HG02642 (cell line): ENCODE measurements at regions not wholly inside any gene's neighbourhood (a gene's known extent, or its start where the extent isn't known, plus 50 kb on each side); places are given as distances from the start of the nearest gene placed in this dataset.
"Not testable (repeated sequence)": the region's sequence is repeated elsewhere in the genome, so short reads cannot be mapped to it uniquely, and the experiment has no call there.

ENCODE experiments used
- ATAC-seq: cut with Tn5 transposase; IDR thresholded peaks from one replicate; pipeline ENCODE4 v1.9.1; 2021; ENCODE audit warnings: mild to moderate bottlenecking; ENCODE audit not compliant: unreplicated experiment, poor library complexity

DNA sequence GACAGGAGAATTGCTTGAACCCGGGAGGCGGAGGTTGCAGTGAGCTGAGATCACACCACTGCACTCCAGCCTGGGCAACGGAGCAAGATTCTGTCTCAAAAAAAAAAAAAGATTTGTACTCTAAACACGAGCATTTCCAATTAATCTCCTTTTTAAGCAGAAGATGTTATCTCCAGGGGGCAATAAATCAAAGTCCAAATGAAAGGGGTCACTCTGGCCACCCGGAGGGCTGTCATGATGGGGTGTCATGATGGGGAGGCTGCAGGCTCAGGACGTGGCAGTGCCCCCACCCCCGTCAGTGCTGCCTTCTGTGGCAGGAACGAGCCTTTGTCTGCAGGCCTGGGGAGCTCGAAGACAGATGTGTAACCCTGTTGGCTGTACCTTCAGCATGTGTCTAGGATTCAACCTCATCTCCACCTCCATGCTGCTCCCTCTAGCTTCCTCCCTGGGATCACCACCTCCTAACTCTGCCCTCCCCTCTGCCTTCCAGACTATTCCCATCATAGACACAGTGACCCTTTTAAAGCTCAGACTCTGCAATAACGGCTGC is 76.9 kb upstream of the YWHAQ start:
- ATAC-seq: no peak

DNA sequence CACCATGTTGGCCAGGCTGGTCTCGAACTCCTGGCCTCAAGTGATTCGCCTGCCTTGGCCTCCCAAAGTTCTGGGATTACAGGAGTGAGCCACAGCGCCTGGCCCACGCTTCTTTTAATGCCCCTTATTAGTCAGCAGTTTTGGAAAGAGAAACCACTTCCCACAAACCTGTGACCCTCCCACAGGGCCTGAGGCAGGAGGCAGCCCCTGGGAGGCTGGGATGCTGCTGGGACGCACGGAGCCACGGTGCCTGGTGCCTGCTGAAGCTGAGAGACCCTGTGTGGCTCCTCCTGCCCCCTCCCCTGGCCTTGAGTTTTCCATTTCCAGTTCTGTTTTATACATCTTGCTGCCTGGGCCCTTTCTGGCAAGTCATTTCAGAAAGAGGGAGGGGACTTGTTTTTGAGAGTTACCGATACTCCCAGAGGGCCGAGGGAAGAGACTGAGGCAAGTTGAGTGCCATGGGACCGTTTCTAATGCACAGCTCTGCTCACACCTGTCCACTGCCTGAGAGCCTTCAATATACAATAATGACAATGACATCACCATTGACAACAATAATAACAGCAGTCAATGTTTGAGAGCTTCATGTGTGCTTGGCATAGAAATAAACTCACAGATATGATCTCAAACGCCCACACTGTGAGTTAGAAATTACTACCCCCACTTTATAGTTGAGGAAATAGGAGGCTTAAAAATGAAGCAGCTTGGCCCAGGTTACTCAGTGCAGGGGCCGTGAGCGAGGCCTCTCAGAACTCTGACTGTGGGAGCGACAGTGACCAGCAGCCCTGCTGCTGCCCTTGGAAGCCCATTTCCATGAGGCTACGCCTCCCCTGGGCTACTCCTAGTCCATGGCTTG is 78.1 kb upstream of the YWHAQ start:
- ATAC-seq: no peak

DNA sequence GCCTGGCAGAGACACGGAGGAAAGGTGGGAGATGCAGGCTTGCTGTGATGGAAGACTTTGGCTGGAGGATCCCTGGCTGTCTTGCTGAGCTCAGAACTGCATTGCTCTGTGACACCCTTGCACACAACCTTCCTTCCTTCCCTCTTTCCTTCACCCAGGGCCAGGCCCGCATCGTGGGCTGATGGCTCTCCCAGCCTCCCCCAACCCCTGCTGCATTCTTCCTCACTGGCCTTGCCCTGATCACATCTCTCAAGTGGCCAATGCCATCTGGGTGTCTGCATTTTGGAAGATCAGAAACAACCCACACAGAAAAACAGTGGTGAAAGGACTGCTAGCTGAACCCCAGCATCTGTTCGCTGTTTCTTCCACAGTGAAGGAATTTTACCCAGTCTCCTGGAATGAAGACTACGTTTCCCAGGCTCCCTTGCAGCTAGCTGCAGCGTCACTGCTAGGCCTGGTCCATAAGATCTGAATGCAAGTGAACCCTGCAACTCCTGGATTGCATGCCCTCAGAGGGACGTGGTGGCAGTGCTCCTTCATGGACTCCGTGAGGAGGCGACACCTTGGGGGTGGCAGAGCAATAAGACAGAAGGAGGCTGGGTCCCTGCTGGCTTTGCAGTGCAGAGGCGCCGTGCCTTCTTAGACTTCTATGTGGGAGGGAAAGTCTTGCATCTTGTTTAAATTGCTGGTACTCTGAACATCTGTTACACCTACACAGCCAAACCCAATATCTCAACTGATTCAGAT is 78.9 kb upstream of the YWHAQ start:
- ATAC-seq: no peak

DNA sequence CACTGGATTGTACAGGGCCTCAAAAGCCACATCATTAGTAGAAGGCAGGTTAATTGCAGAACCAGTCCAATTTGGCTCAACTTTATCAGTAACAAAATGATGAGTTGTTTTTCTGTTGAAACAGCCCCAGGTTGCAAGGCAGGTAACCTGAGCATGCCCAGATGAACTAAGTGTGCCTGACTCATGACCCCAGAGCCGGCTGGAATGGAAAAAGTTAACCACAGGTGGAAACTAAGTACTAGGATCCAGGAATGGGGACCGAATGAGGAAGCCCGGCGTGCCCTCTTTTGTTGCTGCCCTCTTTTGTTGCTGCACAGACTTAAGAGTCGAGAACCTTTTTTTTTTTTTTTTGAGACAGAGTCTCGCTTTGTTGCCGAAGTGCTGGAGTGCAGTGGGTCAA is 79.5 kb upstream of the YWHAQ start:
- no peak for ATAC-seq

DNA sequence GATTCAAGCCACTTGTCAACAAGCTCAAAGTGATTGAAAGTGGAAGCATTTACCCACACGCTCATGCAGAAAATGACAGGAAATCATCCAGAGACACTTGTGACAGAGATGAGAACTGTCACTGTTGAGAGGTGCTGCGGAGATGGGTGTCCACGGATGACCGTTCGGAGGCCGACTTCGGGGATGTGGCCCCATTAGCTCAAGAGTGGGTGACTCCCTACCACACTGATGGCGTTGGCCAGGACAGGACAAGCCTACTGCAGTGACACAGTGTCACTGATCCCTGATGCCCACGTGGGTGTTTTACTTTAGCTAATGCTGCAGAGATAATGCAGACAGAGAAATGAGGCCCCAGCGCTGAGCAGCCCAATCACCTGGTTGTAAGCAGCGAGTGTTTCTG is 81.5 kb upstream of the YWHAQ start:
- no peak for ATAC-seq

DNA sequence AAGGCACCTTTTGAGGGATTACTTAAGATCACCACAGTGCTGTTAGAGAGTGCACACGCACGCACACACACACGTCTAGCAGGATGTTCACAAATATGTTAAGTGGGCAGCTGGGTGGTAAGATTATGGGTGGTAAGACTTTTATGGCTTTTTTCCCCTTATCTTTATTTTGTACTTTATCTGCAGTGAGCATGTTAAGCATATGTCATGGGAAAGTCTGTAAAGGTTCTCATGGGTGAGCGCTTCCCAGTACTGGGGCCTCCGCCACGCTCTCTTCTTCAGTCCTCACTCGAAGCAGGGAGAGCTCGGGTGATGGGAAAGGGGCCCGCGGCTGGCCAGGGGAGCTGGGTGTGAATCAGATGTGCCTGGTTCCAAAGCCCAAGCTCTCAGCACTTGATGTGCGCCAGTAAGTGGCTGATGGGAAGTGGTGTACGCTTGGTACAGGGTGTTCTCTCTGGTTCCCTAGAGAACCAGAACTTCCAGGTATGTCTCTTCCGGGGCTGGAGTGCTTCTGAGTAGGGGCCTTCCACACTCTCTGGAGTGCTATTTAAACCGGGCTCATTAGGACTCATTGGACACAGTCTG is 83.9 kb upstream of the YWHAQ start:
- no peak for ATAC-seq

DNA sequence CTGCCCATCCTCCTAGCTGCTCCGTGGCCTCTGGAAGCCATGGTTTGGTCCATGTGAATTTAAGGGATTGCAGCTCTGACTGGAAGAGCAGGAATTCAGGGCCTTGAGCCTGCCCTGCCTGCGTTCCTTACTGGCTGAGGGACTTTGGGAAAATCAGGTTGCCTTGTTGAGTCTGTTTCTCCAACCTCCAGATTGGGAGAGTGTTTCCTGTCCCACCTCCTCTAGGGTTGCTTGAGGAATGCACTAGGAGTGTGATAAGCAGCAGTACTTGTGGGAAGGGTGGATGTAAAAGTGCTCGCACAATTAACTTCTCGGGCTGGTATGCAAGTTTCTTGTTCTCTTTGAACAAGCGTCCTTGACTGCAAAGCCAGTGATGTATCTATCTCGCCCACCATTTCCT is 84.4 kb upstream of the YWHAQ start:
- no peak for ATAC-seq

DNA sequence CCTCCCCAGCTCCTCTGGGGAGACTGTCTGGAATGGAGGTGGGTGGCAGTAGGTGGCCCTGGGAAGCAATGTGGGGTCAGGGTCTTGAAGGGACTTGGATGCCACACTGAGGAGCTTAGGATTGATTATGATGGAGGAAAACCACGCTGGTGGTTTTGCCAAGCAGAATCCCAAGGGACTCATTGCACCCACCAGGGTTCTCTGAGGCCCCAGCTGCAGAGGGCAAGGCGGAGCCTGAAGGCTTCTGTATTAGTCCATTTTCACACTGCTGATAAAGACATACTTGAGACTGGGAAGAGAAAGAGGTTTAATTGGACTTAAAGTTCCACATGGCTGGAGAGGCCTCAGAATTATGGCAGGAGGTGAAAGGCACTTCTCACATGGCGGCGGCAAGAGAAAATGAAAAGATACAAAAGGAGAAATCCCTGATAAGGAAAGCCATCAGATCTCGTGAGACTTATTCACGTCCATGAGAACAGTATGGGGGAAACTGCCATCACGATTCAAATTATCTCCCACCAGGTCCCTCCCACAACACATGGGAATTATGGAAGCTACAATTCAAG is 87.2 kb upstream of the YWHAQ start:
- ATAC-seq: no peak

DNA sequence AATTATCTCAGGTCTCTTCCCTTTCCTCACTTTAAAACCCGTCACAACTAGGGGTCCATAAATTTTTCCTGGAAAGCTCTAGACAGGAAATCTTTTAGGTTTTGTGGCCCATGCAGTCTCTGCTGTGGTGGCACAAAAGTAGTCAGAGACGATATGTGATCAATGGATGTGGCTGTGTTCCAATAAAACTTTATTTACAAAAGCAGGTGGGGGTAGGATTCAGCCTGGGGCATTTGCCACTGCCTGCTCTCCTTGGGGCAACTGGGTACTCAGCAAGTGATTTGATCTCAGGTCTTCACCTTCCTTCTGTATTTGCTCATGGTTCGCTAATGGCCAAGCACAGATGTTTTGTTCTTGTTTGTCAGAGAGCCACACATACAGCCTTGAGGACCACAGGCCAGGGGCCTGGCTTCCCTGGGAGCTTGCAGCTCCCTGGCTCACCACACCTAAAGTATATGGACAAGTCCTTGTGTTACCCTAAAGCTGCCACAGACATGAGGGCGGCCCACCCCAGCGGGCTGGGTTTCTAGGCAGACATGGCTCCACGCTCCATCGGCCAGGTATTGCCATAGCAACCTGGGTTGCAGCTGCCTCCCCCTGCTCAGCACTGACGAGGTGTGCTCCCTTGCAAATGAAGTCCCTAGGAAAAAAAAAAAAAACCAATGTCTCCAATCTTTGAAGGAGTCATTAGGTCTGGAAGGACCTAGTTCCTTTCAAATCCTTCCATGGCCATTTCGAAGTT is 89.7 kb upstream of the YWHAQ start:
- ATAC-seq: no peak

DNA sequence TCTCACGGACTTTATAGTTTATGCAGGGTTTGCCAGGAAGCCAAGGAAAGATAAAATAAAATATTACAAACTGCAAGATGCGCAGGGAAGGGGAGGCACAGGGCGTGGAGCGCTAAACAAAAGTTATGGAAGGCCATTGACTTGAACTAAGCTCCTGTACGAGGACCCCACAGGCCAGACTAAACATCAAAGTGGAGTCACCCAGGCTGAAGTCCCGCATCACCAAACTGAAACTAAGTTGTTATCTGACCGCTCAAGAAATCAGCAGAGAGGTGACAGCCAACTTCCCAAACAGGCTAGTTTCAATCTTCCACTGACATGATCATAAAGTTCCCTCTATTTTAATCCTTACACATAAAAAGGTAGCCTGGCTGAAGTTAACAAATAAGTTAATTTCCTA is 90.5 kb upstream of the YWHAQ start:
- ATAC-seq: no peak

DNA sequence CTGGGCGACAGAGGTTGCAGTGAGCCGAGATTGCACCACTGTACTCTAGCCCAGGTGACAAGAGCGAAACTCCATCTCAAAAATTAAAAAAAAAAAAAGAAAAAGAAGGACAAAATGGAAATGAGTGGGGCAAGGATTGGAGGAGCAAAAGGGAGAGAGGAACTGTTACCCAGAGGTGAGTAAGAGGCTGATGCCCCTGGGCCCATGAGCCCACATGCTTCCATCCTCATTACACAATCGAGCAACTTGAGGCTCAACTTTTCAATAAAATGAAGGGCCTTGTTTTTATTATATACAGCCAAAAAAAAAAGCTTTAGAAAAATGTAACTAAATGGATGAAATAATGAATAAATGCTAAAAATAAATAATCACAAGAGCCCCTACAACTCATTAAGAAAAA is 91.7 kb upstream of the YWHAQ start:
- ATAC-seq: no peak

DNA sequence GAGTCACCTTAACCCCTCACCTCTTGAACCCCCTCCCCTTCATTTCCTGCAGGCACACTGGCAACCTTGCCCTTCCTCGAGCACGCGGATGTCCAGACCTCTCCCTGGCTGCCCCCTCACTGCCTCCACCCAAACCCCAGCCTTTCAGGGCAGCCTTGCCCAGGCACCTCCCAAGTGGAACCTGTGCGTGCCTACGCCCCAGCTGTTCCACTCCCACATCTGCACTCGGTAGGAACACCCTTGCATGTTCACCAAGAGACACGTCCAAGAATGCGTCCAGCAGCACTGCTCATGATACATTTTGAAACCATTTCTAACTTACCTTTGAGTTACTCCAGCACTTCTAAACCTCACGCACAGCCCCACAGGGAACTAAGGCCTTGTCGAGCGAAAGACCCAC is 93.8 kb upstream of the YWHAQ start:
- ATAC-seq: no peak

DNA sequence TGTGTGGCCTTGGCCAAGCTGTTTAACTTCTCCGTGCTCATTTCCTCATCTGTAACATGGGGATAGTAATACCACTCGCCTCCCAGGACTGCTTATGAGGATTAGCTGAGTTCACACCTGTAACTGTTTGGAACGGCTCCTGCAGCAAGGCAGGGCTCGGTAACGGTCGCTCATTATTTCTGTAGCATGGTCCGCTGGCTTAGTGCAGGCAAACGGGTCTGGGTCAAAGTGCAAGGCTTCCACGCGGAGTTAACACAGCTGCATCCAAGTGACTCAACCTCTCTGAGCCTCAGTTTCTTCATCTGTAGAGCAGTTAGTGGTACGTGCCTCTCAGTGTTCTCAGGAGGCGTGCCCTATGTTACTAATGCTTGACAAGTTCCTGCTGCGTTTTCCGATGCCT is 94.3 kb upstream of the YWHAQ start:
- no peak for ATAC-seq

DNA sequence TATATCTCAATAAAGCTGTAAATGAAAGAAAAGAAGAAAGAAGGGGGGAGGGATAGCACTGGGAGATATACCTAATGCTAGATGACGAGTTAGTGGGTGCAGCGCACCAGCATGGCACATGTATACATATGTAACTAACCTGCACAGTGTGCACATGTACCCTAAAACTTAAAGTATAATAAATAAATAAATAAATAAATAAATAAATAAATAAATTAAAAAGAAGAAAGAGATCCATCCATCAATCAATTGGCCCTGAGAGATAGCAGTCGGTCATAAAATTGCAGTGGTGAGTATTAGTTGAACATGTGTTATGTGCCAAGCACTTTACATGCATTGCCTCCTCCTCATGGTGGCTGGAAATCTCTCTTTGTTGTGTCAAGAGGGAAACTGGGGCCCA is 95.2 kb upstream of the YWHAQ start:
- not testable (repeated sequence) for ATAC-seq

DNA sequence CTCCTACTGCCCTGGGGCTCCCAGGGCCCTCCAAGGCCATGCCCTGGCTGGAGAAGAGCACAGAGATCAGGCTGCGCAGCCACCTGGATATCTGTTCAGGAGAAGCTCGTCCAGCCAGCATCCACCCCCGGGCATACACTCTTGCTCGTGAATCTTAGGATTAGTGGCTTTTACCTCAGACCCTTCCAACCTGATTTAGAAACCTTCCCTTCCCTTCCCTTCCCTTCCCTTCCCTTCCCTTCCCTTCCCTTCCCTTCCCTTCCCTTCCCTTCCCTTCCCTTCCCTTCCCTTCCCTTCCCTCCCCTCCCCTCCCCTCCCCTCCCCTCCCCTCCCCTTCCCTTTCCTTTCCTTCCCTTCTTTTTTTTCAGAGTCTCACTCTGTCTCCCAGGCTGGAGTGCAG is 99.7 kb upstream of the YWHAQ start:
- not testable (repeated sequence) for ATAC-seq

DNA sequence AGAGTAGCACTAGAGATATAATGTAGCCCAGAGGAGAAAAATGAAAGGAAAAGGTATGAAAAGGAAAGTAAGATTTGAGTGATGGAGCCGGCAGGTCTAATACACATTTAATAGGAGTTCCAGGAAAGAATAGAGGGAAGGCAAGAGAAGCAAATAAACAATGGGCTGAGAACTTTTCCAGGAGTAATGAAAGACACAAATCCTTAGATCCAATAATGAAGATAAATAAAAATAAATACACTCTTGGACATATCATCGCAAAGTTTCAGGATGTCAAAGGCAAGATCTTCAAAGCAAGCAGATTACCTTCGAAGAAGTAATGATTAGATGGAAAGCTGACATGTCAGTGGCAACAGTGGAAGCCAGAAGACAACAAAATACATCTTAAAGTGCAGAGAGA is 102.0 kb upstream of the YWHAQ start:
- ATAC-seq: no peak

DNA sequence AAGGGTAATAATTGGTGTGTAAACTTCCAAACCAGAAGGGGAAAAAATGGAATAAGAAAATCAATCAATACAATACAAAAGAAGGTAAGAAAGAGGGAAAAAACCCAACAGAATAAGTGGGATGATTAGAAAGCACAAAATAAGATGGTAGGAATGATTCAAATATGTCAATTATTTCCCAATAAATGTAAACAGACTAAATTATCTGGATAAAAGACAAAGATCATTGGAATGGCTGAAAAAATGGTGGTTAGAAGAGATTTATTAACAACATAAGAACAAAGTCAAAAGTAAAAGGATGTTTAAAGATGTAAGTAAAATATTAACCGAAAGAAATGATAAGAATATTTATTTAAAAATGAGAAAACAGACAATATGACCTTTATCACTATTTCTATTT is 103.5 kb upstream of the YWHAQ start:
- ATAC-seq: no peak

DNA sequence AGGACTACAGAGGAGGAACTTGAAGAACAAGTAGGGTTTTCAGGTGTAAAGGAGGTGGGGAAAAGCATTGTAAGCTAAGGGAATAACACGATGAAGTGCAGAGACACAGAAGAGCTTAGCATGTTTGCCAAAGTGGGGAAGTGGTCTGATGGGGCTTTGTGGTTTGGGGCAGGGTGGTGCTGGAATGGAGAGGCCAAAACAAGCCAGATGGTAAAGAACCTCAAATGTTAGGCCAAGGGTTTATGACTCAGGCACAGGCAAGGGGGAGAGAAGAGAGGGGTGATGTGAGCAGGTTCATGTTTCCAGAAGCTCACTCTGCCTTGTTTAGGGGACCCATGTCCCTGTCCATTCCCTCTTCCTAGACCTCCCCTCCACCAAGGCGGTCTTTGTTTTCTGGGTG is 104.5 kb upstream of the YWHAQ start:
- ATAC-seq: no peak

DNA sequence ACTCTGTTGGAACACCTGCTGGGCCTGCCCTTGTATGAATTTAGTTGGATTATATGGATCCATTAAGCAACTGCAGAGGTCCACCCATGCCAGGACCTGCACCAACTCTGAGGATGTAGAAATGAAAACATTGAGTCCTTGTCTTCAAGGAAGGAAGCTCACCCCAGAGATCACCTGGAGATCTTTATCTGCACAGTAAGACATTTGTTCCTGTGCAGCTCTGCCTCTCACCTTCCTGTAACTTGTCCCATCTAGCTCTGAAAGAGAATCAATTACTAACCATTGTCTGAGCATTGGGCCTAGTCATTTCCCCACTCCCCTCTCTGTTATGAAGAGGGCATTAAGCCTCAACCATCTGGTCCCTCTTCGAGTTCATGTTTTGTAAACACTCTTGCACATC is 105.2 kb upstream of the YWHAQ start:
- ATAC-seq: no peak
